ENCODE measurements at regions not wholly inside any gene's neighbourhood (a gene's known extent, or its start where the extent isn't known, plus 50 kb on each side); places are given as distances from the start of the nearest gene placed in this dataset.
"Not testable (repeated sequence)": the region's sequence is repeated elsewhere in the genome, so short reads cannot be mapped to it uniquely, and the experiment has no call there.

DNA sequence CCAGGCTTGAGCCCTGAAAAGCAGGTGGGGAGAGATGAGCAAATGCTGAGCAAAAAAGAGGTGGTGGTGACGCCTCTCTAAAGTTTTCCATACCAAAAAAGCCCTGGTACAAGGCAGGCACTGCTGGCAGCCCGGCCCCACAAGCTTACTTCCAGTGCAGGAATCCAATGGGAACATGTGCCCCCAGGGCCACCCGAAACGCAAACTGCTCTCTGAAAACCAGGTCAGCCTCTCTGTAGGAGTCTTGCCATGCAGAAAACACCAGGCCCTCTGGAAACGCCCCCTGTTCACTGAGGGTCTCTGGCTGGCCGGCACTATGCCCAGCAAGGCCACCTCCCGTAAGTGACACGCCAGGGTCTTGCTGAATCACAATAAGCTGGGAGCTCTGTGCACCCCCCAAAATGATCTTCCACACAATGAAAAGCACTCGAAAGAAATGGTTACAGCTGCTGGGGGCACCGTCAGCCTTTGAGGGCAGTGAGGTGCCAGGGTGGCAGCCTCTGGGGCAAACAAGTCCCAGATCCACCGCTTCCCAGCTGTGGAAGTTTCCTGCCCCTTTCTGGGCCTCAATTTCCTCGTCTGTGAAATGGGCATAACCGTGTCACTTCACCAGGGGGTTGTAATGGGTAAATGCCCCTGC, 170.5 kb downstream of the TOMM20 start:
- no peak for DNase-seq (ENCODE audit: low spot score)

DNA sequence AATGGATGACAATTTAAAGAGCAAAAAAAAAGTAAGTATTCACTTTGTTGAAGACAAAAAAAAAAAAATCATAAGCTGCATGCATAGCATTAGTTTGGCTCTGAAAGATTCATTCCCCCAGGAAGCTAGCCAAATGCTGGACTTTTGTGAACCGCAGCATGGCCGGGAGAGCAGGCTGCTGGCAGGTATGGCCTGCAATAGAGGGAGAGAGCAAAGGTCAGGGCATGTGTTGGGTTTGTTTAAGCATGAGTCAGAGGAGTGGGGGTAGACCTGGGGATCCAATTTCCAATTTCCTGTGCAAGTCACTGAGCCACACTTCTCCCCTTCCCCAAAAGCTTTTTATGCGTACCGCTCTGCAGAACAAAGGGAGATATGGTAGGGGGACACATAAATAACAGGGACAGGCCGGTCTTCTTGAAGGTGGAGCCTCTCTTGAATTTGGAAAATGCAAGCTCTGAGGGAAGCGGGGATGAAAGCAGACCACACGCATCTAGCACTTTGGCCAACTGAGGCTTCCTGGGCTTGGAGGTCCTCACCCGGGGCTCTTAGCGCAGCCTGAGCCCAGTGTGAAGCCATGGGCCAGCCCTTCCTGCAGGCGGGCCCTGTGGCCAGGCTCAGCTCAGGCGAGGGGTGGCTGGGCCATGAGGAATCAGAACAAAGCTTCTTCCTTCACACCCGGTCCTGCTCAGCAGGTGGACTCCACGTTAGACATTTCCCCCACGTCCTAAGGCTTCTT, 171.1 kb downstream of the TOMM20 start:
- no peak for DNase-seq (ENCODE audit: low spot score)

DNA sequence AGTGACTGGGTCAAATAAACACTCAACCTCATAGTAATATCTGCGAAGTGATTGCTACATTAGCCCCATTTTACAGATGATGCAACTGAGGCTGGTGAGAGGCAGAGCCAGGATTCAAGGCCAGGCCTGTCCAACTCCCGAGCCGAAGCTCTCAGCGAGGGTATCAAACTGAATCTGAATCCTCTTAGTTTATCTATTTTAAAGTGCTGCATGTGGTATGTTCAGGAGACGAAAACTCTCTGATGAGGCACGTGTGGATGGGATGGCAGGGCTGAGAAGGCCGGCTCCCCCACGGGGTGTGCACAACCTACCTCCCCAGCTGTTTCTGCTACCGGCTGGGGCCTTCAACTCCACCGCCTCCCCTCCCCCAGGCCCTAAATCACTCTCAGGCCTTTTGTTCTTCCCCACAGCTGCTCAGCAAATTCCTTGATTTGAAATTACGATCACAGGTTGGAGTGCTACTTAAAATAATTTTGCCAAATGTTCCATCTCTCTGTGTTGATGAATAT, 171.8 kb downstream of the TOMM20 start:
- DNase-seq (ENCODE audit: low spot score) = no peak

DNA sequence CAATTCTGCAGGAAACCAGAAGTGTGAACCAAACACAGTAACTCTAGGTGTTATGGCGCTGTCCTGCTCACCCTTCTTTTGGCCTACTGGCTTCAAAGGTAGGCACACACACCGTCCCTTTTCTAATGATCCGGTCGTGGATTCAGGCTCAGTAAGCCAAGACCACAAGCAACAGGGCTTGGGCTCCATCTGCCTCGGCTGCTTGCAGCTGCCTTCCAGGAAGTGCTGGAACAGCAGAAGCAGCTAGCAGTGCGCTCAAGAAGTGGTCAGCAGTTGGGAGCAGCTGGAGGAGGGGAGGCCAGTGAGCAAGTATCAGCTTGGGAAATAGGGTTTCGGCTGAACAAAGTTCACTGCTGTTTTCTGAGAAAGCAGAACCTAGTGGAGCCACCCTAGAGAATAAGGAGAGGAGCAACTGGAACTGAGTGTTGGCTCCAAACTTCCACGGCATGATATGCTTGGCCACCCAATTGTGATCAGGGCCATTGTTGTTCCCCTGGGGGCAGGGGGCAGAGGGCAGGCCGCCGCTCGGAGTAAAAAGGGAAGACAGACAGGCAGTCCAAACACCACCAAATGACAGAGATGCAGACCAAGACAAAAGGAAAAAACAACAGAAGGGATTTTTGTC, 173.4 kb downstream of the TOMM20 start:
- no peak for DNase-seq (ENCODE audit: low spot score)

DNA sequence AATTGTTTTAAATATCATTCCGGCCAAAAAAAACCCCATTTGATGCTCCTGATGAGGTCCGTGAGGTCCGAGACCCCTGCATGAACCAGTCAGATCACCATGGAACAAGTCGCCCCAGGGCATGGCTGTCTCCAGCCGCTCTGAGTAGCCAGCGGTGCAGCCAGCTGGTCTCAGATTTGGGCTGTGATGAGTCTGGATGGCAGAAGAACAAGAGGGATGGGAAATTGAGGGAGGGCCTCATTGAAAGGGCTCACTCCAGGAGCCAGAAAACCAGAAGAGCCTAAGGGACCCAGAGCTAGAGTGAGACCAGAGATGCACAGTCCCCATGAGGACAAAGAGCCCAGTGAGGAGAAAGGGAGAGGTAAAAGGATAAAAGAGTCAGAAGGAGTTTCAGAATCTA, 174.0 kb downstream of the TOMM20 start:
- no peak for DNase-seq (ENCODE audit: low spot score)

DNA sequence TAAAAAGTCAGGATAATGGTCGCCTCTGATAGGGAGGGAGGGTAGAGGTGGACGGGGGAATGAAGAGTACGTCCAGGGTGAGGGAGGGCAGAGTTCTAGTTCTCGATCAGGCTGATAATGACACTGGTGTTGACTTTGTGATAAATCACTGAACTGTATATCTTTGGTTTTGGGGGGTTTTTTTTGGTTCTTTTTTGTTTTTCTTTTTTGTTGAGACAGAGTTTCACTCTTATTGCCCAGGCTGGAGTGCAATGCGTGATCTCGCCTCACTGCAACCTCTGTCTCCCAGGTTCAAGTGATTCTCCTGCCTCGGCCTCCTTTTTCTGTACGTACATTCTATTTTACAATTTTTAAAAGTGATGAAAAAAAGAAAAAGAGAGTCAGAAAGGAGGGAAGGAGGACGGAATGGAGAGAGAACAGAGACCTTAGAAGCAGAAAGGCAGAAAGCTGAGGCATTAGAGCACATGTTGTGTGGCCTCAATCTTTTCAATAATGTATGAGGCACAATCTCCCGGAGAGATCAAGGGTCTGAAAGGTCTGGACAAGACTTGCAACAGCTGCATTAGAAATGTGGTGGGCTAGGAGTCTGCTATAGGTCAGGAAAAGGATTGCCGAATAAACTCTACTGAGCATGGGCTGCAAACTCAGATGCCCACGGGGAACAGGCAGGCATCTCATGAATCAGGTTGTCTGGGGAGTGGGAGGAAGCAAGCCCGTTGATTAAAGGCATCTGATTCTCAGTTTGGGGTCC, 174.8 kb downstream of the TOMM20 start:
- no peak for DNase-seq (ENCODE audit: low spot score)

DNA sequence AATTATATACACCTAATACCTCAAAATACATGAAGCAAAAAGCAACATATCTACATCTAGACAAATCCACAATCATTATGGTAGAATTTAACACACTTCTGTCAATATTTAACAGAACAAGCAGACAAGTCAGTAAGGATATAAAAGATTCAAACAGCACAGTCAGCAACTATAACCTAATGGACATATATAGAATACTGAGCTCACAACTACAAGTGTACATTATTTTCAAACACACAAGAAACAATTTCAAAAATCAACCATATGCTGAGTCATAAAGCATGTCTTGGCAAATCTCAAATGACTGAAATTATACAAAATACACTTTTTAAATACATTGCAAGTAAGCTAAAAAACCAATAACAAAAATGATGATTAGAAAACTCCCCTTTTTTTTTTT, 178.0 kb downstream of the TOMM20 start:
- DNase-seq (ENCODE audit: low spot score) = no peak

DNA sequence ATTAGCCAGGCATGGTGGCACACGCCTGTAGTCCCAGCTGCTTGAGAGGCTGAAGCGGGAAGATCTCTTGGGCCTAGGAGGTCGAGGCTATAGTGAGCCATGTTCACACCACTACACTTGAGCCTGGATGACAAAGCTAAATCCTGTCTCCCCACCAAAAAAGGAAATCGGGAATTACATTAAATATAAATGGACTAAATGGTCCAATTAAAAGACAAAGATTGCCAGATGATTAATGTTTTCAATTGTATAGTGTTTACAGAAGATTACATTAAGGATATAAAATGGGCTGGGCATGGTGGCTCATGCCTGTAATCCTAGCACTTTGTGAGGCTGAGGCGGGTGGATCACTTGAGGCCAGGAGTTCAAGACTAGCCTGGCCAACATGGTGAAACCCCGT, 179.1 kb downstream of the TOMM20 start:
- not testable (repeated sequence) for DNase-seq (ENCODE audit: low spot score)

DNA sequence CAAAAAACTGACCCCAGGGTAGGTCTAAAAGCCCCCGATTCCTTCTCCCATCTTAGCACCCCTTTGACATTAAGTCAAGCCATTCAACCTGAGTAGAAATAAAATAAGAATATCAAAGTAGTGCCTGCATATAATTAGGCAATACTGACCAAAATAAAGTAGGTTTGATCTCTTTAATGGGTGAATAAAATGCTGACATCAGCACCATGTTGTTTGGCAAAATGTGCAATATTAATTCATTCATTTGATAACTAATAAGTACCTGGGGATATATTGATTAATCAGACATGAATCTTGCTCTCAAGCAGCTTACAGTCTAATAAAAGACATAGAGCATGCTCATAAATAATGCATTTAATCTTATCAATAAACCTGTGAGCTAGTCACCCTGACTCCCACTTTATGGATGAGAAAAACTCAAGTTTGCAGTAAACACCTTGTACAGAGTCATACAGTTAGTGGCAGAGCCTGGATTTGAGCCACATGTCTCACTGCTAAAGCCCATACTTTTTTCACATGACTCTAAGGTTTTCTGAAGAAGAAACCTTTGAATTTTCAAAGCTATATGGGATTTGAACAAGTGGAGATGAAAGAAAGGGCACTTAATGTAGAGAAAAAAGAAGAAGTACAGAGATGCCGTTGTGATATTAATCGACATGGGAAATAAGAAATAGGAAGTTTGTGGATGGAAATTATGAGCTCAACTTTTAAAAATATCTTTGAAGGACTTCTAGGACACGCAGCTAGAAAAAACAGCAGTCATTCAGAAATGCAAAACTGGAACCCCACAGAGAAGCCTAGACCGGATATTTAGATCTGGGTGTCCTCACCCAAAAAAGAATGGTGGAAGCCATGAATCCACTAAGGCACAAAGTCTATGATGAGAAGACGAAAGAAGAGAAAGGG, 183.9 kb downstream of the TOMM20 start:
- no peak for DNase-seq (ENCODE audit: low spot score)

DNA sequence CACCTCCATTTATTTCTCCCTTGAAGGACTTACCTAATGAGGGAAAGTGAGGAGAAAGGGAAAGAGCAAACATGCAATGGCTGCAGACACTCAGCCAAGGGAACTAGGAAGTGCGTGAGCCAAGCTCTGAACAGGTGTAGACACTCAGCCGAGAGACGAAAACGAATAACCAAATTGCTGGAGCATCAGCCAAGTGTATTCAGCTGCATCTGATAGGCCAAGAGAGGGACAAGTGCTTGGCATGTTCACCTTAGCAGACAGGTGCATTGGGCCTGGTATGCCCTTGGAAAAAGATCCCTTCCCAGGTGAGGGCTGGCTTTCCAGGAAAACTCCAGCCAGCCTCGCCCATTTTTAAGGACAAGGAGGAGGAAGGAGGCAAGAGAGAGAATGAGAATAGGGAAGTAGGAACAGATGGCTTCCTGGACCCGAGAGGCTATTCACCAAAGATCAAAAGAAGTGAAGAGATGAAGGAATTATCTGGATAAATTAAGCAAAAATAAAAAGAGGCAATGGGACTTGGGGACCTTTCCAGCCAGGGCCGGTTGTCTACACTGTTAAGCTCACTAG, 184.7 kb downstream of the TOMM20 start:
- DNase-seq (ENCODE audit: low spot score) = no peak

DNA sequence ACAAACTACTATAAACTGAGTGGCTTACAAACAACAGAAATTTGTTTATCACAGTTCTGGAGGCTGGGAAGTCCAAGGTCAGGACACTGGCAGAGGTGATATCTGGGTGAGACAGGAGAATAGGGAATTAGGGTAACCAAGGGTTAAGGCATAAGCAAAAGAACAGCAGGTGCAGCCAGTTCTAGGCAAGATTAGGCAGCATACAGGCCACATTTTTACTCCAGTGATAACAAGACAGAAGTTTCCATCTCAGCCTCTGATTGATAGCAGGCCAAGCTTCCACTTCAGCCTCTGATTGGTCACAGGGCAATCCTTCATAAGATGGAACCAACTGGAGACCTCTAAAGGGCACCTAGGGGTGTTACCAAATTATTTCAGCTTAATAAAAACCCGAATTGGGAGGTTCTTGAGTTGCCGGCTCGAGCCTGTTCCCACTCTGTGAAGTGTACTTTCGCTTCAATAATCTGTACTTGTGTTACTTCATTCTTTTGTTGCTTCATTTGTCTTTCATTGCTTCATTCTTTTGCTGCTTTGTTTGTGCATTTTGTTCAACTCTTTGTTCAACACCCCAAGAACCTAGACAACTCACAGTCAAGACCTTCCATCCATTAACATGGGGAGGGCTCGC, 185.6 kb downstream of the TOMM20 start:
- no peak for DNase-seq (ENCODE audit: low spot score)

DNA sequence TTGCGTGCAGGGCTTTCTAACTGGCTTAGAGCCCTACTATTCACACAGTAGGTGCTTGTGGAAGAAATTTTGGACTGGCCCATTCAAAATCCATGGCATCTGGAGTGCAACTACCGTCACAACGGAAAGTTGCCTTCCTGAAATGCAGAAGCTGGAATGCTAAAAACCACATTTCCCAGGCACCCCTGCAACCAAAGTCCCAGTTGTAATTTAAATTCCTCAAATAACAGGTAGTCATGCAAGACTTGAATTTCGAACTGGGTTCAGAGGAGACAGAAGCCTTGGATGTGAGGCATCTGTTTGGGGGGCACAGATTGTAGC, 186.7 kb downstream of the TOMM20 start:
- no peak for DNase-seq (ENCODE audit: low spot score)

DNA sequence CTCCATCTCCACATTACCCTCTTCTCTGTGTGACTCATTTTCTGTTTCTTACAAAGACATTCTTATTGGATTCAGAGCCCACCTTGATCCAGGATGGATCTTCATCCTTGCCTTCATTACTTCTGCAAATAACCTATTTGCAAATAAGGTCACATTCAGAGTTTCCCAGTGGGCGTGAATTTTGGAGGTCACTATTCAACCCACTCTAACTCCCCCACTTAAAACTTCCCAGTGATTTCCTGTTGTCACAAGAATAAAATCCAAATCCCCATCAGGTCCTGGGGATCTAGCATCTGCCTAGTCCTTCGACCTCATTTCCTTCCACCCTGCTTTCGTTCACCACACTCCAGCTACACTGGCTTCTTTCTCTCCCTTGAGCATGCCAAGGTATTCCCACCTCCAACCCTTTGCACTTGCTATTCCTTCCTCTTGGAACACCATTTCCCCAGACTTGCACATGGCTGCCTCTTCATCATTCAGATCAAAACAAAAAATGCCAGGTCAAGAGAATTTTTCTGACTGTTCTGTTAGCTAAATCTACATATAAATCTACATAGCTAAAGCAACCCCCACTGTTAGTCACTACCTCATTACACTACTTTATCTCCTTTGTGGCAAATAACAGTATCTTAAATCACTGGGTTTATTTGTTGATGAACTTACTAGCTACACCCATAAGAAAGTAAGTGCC, 187.2 kb downstream of the TOMM20 start:
- DNase-seq (ENCODE audit: low spot score) = no peak

DNA sequence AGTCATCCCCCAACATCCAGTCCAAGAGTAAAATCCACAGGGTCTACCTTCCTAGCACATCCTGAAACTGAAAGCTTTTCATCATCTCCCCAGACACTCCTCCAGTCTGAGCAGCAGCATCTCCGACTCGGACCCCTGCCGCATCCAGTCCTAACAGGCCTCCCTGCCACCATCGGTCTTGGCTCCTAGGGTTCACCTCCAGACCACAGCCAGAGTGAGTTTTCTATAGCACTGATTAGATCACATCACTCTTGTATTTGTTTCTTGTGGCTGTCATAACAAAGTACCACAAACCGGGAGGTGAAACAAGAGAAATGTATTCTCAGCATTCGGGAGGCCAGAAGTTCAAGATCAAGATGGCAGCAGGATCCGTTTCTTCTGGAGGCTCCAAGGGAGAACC, 187.8 kb downstream of the TOMM20 start:
- no peak for DNase-seq (ENCODE audit: low spot score)

DNA sequence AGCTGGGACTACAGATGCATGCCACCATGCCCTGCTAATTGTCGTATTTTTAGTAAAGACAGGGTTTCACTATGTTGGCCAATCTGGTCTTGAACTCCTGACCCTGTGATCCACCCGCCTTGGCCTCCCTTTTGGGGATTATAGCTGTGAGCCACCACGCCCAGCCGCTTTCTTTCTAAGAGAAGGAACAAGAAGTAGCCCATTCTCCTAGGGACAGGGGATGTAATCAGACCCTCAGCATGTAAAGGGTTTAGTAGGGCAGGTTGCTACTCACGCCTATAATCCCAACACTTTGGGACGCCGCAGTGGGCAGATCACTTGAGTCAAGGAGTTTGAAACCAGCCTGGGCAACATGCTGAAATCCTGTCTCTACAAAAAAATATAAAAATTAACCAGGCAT, 189.7 kb downstream of the TOMM20 start:
- DNase-seq (ENCODE audit: low spot score) = no peak

DNA sequence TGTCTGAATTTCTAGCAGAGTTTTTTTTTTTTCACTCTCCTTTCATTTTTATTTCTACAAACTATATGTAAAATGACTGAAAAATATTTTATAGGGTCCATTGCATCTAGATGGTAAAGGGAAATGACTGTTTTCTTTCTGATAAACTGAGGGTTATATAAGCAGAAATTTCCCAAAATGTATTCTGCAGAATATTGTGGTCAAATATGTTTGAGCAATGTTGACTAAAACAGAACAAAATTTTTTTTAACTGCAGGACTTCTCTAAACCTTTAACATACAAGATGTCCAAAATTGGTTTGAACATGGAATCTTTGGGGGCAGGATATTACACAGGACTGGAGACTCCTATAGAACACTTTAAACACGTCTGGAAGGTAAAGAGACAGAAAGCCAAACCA, 190.5 kb downstream of the TOMM20 start:
- DNase-seq (ENCODE audit: low spot score) = no peak

DNA sequence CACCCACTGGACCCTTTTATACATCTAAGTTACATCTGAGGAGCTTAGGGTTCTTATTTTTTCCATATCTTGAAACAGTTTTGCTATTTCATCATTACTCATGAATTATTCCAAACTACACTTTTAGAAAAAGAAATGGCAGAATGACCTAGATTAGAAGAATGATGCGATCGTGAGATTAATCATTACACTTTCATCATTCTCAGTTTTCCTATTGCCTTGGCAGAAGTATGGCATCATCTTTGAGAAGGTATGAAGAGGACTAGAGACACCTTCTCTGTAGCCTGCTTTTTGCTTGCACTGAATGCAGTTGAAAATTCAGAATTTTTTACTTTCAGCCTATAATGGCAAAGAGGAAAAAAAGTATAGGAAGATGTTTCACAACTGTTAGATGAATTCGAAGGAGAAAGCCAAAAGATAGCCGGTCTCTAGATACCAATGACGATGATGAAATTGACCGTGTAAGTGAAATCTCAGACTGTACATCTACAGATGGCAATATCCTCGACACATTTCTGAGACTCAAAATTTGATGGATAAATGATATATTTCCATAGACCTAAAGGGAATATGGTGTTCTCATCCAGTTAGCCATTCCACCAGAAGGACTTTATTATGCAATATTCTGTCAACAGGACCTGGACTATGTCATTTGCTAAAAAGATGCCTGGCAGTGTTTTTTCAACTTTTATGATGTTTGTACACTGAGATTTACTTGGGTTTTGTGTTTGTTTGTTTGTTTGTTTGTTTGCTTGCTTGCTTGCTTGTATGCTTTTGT, 191.8 kb downstream of the TOMM20 start:
- no peak for DNase-seq (ENCODE audit: low spot score)

DNA sequence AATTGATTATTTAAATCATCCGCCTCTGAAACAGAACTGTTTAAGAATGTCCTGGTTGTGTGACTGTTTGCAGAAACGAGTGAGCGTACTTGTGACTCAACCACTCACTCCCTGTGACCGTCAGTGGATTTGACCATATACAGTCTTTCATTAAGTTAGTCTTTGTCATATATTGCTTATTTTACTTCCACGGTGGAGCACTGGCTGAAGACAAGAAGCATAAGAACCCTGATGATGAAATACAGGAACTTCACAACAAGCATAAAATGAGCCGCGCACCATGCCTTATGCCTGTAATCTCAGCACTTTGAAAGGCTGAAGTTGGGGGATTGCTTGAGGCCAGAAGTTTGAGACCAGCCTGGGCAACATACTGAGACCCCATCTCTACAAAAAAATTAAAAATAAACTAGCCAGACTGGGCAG, 194.0 kb downstream of the TOMM20 start:
- peak; percentile 79 for DNase-seq (ENCODE audit: low spot score)

DNA sequence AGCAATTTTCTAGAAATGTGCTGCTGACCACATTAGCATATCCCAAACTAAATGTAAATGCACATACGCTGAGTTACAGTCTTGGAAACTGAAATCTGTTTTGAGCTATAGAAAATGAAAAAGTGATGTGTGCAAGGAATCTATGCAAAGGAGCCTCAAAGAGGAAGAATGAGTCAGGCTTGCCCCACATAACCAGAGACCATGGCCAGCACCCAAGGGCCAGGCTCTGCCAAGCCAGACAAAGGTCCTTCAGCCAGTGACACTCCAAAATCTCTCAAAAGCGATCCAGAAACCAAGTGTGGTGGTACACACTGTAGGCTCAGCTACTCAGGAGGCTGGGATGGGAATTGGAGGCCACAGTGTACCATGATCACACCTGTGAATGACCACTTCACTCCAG, 195.2 kb downstream of the TOMM20 start:
- peak; percentile 61 for DNase-seq (ENCODE audit: low spot score)
